Muscle layer of colon (tissue), 2 donors: ENCODE measurements at regions not wholly inside any gene's neighbourhood (a gene's known extent, or its start where the extent isn't known, plus 50 kb on each side); places are given as distances from the start of the nearest gene placed in this dataset.

Experiments used
- H3K27ac ChIP-seq: one replicate; pipeline ENCODE4 v1.7.0; 2013; ENCODE audit warnings: low read depth, mild to moderate bottlenecking, low read length, moderate library complexity
- H3K27me3 ChIP-seq, 2 donors: one replicate each; pipeline ENCODE4 v1.7.0; 2013; ENCODE audit warnings: low read length in 2 of 2, mild to moderate bottlenecking in 2 of 2; ENCODE audit not compliant: insufficient read depth in 2 of 2, control insufficient read depth in 1 of 2
- H3K36me3 ChIP-seq: one replicate; pipeline ENCODE4 v1.7.0; 2013; ENCODE audit warnings: mild to moderate bottlenecking, low read length; ENCODE audit not compliant: insufficient read depth
- H3K4me1 ChIP-seq: one replicate; pipeline ENCODE4 v1.7.0; 2013; ENCODE audit warnings: mild to moderate bottlenecking, low read length; ENCODE audit not compliant: insufficient read depth
- H3K4me3 ChIP-seq, 2 donors: one replicate each; pipeline ENCODE4 v1.7.0; 2013; ENCODE audit warnings: low read length in 2 of 2, low read depth in 1 of 2, mild to moderate bottlenecking in 1 of 2, moderate library complexity in 1 of 2
- H3K9ac ChIP-seq: one replicate; pipeline ENCODE4 v1.7.0; 2013; ENCODE audit warnings: low read length
- H3K9me3 ChIP-seq: one replicate; pipeline ENCODE4 v1.7.0; 2013; ENCODE audit warnings: mild to moderate bottlenecking, low read length
- donor health status: abdominal sarcoma.
- donor health status: Adenocarcinoma of cecum.

DNA sequence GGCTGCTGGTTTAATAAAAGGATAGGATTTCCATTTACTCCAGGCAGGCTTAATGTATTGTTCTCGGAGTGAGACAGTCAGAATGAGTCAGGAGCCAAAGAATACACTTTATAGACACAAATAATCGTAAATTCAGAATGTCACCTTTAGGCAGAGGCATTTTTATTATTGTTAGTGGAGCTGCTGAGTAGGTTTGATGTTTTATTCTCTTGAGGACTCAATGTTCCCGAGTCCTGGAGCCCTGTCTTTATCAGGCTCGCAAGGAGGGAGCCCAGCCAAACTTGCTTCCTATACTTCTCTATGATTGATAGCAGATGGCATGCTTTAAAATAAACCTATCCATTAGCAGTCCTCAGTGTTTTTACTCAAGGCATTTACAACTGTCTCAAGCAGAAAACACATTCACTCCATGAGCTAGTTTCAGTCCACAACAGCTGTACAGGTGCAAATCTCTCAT lies 492.3 kb upstream of the ZEB2 start:
- no peaks in the 10 kb centered on the region for H3K27me3 ChIP-seq
- H3K4me1 ChIP-seq, result no peaks in the 10 kb centered on the region
- H3K9me3 ChIP-seq, result no peaks in the 10 kb centered on the region
- no peaks in the 10 kb centered on the region for H3K36me3 ChIP-seq
- no peak overlapping the region for H3K27ac ChIP-seq
- no peak overlapping the region for H3K9ac ChIP-seq
- H3K4me3 ChIP-seq, result no peak overlapping the region

DNA sequence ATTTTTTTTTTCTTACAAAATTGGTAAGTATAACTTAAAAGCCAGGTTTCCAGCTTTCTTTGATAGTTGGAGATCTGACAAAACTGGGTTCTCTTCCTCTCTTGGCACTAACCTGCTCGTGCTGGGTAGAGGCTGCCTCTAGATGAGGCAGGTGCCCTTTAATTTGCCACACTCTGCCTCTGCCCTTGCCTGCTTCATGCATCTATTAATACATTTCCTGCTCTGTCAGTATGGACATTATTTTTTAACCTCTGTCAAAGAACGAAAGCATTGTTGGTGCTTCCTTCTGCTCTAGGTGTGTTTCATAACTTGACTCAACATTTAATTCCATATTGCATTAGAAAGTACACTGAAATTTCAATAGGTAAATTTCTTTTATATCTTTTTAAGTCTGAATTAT lies 490.7 kb upstream of the ZEB2 start:
- Histone ChIP-seq H3K36me3 (no peaks in the 10 kb centered on the region), H3K4me1 (no peaks in the 10 kb centered on the region), H3K9me3 (no peaks in the 10 kb centered on the region), H3K27ac (no peak overlapping the region), H3K27me3 (no peaks in the 10 kb centered on the region), H3K4me3 (no peak overlapping the region), H3K9ac (no peak overlapping the region)

- Histone ChIP-seq H3K4me1 (no peaks in the 10 kb centered on the region), H3K36me3 (no peaks in the 10 kb centered on the region), H3K9ac (no peak overlapping the region), H3K27ac (no peak overlapping the region), H3K9me3 (no peaks in the 10 kb centered on the region), H3K27me3 (no peaks in the 10 kb centered on the region), H3K4me3 (no peak overlapping the region)
Measured at GRCh38 chr2:145007960-145008263, 488.0 kb upstream of the ZEB2 start.

DNA sequence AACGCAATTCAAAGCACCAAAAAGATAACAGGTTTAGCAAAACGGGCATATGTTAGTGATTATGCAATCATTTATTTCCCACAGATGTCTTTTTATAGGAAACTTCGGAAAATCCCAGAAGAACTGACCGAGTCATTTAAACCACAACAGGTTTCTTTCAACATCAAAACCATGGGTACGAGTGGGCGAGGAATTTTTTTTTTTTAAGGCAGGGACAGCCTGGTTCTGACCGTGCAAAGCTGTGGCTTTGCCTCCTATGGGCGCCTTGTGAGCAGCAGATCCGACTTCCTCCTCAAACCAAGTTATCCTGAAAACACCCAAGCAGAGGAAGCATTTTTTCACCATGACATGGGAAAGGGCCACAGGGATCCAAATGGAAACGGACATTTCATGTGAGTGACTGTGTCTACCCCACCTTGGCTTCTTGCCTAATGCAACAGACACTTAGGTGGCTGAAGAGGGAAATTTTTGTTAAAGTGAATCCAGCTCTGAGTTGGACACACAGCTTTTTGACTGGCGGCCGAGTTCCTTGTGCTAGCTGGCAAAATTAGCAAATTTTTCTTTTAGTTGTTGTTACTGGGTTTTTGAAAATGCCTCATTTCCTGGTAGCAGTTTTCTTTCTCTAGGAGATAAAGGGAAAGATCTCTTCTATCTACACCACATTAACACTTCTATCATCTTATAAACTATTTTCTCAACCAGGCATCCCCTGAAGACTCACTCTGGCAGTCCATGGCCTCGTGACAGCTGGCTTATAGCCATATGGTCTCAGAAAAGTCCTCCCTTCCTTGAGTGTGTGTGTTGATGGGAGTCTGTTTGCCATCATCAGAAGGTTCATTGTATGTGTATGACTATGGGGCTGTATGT lies 487.4 kb upstream of the ZEB2 start:
- Histone ChIP-seq H3K4me3 (no peak overlapping the region), H3K9ac (no peak overlapping the region)

GRCh38 chr2:145002624-145003023 lies 482.7 kb upstream of the ZEB2 start:
- H3K4me1 ChIP-seq, result no peaks in the 10 kb centered on the region
- no peak overlapping the region for H3K9ac ChIP-seq
- no peaks in the 10 kb centered on the region for H3K27me3 ChIP-seq
- no peaks in the 10 kb centered on the region for H3K36me3 ChIP-seq
- H3K27ac ChIP-seq, result no peak overlapping the region
- no peaks in the 10 kb centered on the region for H3K9me3 ChIP-seq
- H3K4me3 ChIP-seq, result no peak overlapping the region

More for the DNA sequence above, 487.4 kb upstream of the ZEB2 start:
- Histone ChIP-seq H3K4me1 (no peaks in the 10 kb centered on the region), H3K27ac (no peak overlapping the region), H3K36me3 (no peaks in the 10 kb centered on the region), H3K27me3 (no peaks in the 10 kb centered on the region), H3K9me3 (no peaks in the 10 kb centered on the region)

DNA sequence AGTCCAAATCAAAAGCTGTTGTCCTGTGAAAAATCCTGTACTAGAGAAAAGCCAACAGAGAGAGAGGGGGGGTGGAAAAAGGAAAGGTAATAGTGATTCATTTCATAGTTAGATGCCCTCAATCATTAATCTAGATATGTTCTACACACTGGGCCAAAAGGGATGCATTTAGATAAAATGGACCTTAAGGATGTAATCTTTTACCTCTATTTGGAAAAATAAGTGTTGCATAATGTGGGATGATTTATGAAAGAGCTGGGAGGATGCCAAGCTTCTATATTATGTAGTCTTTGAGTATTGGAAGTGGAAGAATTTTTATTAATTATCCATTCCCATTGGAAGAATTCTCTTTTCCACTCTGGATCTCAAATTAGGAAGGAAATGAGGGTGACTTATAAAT lies 480.5 kb upstream of the ZEB2 start:
- Histone ChIP-seq H3K9me3 (no peaks in the 10 kb centered on the region), H3K27me3 (no peaks in the 10 kb centered on the region), H3K4me3 (no peak overlapping the region), H3K36me3 (no peaks in the 10 kb centered on the region), H3K4me1 (no peaks in the 10 kb centered on the region), H3K9ac (no peak overlapping the region), H3K27ac (no peak overlapping the region)

GRCh38 chr2:144999936-145000335 lies 480.0 kb upstream of the ZEB2 start:
- H3K36me3 ChIP-seq, result no peaks in the 10 kb centered on the region
- H3K4me1 ChIP-seq, result no peaks in the 10 kb centered on the region
- no peak overlapping the region for H3K4me3 ChIP-seq
- H3K27ac ChIP-seq, result no peak overlapping the region
- no peaks in the 10 kb centered on the region for H3K27me3 ChIP-seq
- H3K9me3 ChIP-seq, result no peaks in the 10 kb centered on the region
- H3K9ac ChIP-seq, result no peak overlapping the region

DNA sequence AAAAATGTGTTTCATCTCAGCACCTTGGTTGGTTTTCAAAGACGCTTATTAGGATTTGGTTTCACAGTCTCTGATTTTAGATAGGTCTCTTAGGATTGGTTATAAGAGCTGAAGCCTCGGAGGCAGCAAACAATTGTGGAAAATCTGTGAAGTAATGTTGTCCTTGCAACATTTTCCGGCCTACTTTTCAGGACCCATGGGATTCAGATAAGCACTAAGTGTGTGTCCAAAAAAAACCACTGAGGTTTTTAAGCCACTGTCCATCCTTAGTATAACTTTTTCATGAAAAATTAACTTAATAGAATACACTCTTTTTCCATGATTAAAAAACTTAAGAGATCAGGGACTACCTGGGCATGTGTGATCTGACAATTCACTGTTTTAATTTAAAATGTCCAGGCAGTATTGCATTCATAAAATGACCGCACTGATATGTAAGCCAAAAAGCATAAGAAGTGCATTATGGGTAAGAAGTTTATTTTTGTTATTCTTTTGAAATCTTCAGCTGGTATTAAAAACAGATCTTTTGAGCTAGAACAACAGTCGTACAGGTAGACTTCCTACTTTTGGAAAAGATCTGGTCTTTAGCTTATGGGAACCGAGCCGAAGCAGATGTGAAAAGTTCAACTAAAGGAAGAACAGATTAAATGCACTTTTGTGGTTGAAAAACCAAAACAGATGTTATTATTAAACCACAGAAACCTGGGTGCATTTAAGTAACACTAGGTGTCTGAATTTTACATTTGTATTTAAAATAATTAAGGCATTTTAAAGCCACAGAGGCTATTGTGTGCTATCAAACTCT lies 479.4 kb upstream of the ZEB2 start:
- Histone ChIP-seq H3K4me1 (no peaks in the 10 kb centered on the region), H3K27ac (no peak overlapping the region), H3K36me3 (no peaks in the 10 kb centered on the region), H3K9ac (no peak overlapping the region), H3K27me3 (no peaks in the 10 kb centered on the region), H3K4me3 (no peak overlapping the region), H3K9me3 (no peaks in the 10 kb centered on the region)

DNA sequence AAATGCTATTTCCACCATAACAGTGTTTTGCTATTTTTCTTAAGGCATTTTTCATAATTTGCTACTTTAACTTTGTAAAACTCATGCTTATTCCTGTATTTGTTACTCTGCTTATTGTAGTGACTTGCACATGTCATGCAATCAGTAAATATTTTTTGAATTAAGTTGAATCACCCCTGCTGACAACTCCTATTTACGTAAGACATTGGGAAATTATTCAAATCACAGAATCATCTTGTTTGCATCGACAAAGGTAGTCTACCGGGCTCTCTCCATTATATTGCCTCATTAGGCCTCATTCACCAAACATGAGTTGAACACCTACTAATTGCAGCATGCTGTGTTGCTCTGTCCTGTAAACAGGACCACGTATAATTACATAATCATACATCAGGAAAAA lies 478.5 kb upstream of the ZEB2 start:
- Histone ChIP-seq H3K27ac (no peak overlapping the region), H3K4me3 (no peak overlapping the region), H3K27me3 (no peaks in the 10 kb centered on the region), H3K9me3 (no peaks in the 10 kb centered on the region), H3K36me3 (no peaks in the 10 kb centered on the region), H3K4me1 (no peaks in the 10 kb centered on the region), H3K9ac (no peak overlapping the region)

GRCh38 chr2:144996225-144996795 lies 476.4 kb upstream of the ZEB2 start:
- Histone ChIP-seq H3K27ac (no peak overlapping the region), H3K9ac (no peak overlapping the region), H3K9me3 (no peaks in the 10 kb centered on the region), H3K27me3 (no peaks in the 10 kb centered on the region), H3K4me3 (no peak overlapping the region), H3K4me1 (no peaks in the 10 kb centered on the region), H3K36me3 (no peaks in the 10 kb centered on the region)

DNA sequence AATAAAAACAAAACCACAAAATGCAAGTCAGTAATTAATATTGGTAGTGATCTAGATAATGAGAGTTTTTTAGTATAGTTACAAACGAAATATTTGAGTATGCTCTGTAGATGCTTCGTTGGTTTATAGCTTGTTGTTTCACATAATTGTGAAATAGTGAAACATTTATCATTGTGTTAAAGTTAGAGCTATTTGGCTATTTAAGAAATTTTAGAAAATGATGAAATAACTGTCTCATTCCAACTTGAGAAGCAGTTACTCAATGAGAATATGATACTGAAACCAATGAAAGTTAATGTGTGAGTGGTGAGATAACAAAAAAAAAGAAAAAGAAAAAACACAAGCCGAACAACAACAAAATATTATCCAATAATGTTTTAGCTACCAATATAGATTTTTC lies 475.6 kb upstream of the ZEB2 start:
- Histone ChIP-seq H3K9ac (no peak overlapping the region), H3K4me1 (no peaks in the 10 kb centered on the region), H3K27ac (no peak overlapping the region), H3K36me3 (no peaks in the 10 kb centered on the region), H3K27me3 (no peaks in the 10 kb centered on the region), H3K4me3 (no peak overlapping the region), H3K9me3 (no peaks in the 10 kb centered on the region)
